ENCODE measurements at regions not wholly inside any gene's neighbourhood (a gene's known extent, or its start where the extent isn't known, plus 50 kb on each side); places are given as distances from the start of the nearest gene placed in this dataset.
"Not testable (repeated sequence)": the region's sequence is repeated elsewhere in the genome, so short reads cannot be mapped to it uniquely, and the experiment has no call there.

- DNase-seq (ENCODE audit: low read depth) = no peak
These were observed 893.0 kb downstream of the C4orf33 start for GRCh38 chr4:129988957-129989356.

GRCh38 chr4:129994715-129995114 lies 898.8 kb downstream of the C4orf33 start:
- no peak for DNase-seq (ENCODE audit: low read depth)

DNA sequence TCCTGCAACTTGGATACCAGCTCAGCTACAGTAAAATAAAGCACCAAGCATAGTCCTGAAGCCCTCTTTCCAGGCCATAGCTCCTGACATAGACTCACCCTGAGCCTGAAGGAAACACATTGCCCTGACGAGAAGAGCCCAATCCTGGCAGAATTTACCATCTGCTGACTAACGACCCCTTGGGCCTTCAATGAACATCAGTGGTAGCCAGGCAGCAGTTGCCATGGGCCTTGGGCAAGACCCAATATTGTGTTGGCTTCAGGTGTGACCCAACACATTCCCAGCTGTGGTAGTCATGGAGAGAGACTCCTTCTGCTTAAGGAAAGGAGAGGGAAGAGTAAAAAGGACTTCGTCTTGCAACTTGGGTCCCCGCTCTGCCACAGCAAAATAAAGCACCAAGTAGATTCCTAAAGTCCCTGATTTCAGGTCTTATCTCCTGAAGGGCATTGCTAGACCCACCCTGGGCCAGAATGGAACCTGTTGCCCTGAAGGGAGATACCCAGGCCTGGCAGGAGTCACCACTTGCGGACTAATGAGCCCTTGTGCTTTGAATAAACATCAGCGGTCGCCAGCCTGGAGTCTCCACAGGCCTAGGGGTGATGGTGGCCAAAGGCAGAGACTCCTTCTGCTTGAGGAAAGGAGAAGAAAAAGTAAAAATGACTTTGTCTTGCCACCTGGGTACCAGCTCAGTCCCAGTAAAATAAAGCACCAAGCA lies 902.6 kb downstream of the C4orf33 start:
- DNase-seq (ENCODE audit: low read depth) = no peak

GRCh38 chr4:129999156-129999555 lies 903.2 kb downstream of the C4orf33 start:
- no peak for DNase-seq (ENCODE audit: low read depth)

DNA sequence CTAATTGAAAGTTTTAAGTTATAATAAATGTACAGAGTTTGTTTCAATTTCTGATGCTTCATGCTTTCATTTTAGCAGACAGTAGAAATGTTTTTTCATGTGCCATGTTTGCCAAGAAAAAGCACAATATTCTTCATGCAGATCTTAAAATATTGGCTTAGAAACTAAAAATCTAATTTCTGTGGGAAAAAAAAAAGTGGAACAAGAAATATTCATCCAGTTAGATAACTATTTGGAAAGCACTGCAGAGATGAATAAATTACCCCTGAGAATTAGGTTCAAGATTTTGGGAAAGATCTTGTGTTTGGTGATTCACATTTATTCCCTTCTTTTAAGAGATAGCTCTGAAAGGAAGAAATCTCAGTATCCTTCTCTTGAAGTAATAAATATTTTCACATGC lies 912.5 kb downstream of the C4orf33 start:
- DNase-seq (ENCODE audit: low read depth) = no peak

- DNase-seq (ENCODE audit: low read depth) = not testable (repeated sequence)
These were observed 916.9 kb downstream of the C4orf33 start for GRCh38 chr4:130012806-130013205.

DNA sequence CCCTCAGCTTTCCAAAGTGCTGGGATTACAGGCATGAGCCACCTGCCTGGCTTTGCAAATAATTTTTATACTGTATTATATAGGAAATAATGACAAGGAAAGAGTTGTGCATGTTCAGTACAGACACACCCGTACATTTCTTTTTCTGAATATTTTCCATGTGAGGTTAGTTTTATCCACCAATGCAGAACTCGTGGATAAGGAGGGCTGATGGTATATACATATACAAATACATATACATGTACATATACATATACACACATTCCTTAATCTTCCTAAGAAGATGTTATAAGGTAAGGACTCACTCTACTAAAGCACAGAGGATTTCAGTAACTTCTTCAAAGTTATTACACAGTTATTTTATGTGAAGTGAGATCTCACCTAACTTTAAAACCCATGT lies 925.8 kb downstream of the C4orf33 start:
- DNase-seq (ENCODE audit: low read depth) = no peak

DNA sequence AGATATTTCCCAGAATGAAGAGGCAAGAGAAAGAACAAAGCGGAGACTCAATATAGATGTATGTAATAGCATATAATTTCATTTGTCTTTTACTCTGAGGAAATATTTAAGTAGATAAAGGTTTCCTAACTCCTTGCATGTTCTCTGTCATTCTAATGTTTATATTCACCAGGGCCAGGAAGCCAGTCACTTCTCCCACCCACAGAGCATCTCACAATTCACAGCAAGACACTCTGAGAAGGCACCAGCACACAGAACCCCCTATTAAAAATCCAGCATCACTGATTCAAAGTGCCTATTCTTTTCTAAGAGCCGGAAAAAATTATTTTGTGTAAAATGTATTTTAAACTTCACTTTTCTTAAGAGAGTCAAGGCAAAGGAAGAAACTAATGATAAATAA lies 927.1 kb downstream of the C4orf33 start:
- DNase-seq (ENCODE audit: low read depth) = no peak

DNA sequence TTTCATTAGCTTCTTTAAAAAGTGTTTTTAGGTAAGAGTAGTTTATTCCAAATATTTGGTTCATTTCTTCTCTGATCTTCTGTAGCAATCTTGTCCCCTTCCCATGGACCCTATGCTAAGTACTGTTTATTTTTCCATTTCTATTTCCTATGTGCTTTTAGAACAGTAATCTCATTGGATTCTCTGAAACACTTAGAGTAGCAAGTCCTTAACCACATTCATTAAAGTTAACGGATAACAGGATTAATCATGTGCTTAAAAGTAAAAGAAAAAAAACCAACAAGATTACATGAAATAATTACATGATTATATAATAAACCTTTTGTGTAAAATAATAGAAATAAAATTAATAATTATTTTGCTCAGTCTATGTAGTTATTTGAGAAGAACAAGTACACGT lies 929.7 kb downstream of the C4orf33 start:
- no peak for DNase-seq (ENCODE audit: low read depth)

- DNase-seq (ENCODE audit: low read depth) = no peak
These were observed 930.2 kb downstream of the C4orf33 start for GRCh38 chr4:130026185-130026584.

DNA sequence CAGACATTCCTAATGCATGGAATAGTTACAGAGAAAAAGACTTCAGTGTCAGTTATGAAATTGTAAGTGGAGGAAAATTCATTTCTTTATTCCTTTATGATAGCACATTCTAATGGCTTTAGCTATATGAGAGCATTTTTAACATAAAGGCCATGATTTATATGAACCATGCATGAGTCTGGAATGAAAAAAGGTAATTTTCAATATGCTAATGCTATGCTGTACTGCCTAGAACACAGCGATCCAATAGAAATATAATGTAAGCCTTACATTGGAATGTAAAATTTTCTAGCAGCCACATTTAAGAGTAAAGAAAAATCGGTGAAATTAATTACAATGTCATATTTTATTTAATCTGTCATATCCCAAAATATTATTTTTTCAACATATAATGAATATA lies 932.0 kb downstream of the C4orf33 start:
- DNase-seq (ENCODE audit: low read depth) = no peak

GRCh38 chr4:130028552-130028951 lies 932.6 kb downstream of the C4orf33 start:
- DNase-seq (ENCODE audit: low read depth) = no peak

- DNase-seq (ENCODE audit: low read depth) = no peak
These were observed 933.5 kb downstream of the C4orf33 start for GRCh38 chr4:130029442-130029841.

DNA sequence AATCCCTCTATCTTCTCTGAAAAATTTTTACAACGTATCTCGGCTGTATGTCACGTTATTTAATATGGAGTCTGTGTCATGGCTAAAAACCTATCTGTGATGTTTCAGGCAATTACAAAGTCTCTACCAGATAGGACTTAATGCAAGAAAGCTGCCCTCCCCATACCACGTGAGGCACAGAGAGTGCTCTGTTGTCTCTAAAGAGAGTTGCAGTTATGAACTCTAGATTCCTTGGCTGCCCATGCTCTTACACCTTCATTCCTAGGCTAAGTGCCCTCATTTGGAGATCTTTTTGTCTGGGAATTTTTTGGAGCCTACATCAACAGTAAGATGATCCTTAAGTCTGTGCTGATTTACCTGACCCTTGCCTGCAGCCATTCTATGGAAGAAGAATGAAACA lies 935.9 kb downstream of the C4orf33 start:
- DNase-seq (ENCODE audit: low read depth) = no peak

DNA sequence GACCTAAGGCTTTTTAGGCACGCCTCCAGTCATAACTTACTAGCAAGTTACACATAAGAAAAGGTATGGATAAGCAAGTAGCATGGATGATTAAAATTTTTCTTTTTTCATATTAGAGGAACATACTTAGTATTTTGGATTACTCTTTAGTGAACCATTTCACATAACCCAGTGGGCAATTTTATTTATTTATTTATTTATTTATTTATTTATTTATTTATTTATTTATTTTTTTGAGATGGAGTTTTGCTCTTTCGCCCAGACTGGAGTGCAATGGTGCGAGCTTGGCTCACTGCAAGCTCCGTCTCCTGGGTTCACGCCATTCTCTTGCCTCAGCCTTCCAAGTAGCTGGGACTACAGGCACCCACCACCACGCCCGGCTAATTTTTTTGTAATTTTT lies 937.7 kb downstream of the C4orf33 start:
- DNase-seq (ENCODE audit: low read depth) = not testable (repeated sequence)

GRCh38 chr4:130034876-130035275 lies 938.9 kb downstream of the C4orf33 start:
- no peak for DNase-seq (ENCODE audit: low read depth)

- DNase-seq (ENCODE audit: low read depth) = no peak
These were observed 939.4 kb downstream of the C4orf33 start for GRCh38 chr4:130035391-130035790.

DNA sequence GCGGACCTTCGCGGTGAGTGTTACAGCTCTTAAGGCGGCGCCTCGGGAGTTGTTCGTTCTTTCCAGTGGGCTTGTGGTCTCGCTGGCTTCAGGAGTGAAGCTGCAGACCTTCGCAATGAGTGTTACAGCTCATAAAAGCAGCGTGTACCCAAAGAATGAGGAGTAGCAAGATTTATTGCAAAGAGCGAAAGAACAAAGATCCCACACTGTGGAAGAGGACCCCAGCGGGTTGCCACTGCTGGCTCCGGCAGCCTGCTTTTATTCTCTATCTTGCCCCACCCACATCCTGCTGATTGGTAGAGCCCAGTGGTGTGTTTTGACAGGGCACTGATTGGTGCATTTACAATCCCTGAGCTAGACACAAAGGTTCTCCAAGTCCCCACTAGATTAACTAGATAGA lies 941.9 kb downstream of the C4orf33 start:
- not testable (repeated sequence) for DNase-seq (ENCODE audit: low read depth)

DNA sequence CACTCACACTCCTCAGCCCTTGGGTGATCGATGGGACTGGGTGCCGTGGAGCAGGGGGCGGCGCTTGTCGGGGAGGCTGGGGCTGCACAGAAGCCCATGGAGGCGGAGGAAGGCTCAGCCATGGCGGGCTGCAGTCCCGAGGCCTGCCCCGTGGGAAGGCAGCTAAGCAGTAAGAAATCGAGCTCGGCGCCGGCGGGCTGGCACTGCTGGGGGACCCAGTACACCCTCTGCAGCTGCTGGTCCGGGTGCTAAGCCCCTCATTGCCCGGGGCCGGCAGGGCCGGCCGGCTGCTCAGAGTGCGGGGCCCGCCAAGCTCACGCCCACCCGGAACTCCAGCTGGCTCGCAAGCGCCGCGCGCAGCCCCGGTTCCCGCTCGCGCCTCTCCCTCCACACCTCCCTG lies 942.6 kb downstream of the C4orf33 start:
- DNase-seq (ENCODE audit: low read depth) = not testable (repeated sequence)

GRCh38 chr4:130043732-130044160 lies 947.8 kb downstream of the C4orf33 start:
- DNase-seq (ENCODE audit: low read depth) = no peak

- DNase-seq (ENCODE audit: low read depth) = no peak
These were observed 949.0 kb downstream of the C4orf33 start for GRCh38 chr4:130044788-130045531.

GRCh38 chr4:130053723-130054122 lies 957.8 kb downstream of the C4orf33 start:
- DNase-seq (ENCODE audit: low read depth) = no peak

GRCh38 chr4:130054908-130055307 lies 959.0 kb downstream of the C4orf33 start:
- no peak for DNase-seq (ENCODE audit: low read depth)
